ENCODE measurements at regions not wholly inside any gene's neighbourhood (a gene's known extent, or its start where the extent isn't known, plus 50 kb on each side); places are given as distances from the start of the nearest gene placed in this dataset.
A peak's percentile ranks its signal among the peaks of the same experiment; 100 is the strongest.
"Not testable (repeated sequence)": the region's sequence is repeated elsewhere in the genome, so short reads cannot be mapped to it uniquely, and the experiment has no call there.

DNA sequence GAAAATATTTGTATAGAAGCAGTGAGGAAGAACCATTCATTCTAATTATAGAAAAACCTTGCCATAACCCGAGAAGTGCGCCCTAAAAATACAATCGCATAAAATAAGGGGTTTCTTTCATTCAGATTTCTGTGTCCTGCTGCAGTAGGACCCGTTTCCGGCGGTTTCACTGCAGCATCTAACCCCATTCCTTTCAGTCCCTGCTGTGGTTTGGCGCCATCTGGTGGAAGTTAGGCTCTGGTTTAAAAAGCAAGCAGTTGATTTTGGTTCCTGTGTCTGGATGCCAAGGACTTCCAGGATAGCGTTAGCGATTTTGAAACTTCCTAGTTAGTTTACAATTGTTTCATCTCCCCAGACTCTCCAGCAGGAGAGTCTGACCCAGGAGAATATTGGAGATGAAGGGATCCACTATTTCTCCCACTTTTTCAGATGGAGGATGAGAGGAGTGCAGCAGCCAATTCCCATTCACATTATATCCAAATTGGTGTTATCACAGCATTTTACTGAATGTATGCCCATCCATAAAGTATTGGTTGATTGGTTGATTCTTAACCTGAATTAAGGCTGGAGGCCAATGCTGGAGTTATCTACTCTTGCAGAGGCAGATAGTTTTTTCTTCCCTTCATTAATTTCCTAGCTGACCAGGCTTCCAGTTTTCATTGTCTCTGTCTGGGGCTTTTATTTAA is 128.8 kb upstream of the CACNA2D1 start:
- no peak overlapping the region for H3K9ac ChIP-seq
- H3K4me2 ChIP-seq: peak overlapping the region; percentile 53
- no peaks in the 10 kb centered on the region for H3K36me3 ChIP-seq (replicated peaks in 1 of 2; ENCODE audit: control insufficient read depth in 1 of 2, insufficient read depth in 2 of 2, low read length in 1 of 2)
- CTCF ChIA-PET: interaction anchor here (0.6 to 3.2 kb wide), 96 partner anchors 9 to 1090 kb away, joined by 3 to 31 read pairs (median 4); no protein-coding TSS in a partner anchor
- 0 out of 2 replicates have a peak, but pooled peaks have one; percentile 8 for TF ChIP-seq TCF12 (IDR thresholded peaks at IDR 0.05)
- peak; percentile 100 for TF ChIP-seq RAD21 (IDR thresholded peaks at IDR 0.05; ENCODE audit: low read length)
- peak in 1 of 2 experiments; percentile 52; a peak in 2 of 4 replicates for TF ChIP-seq EP300 (IDR thresholded peaks at IDR 0.05; ENCODE audit: borderline replicate concordance in 1 of 2, low read depth in 1 of 2, low read length in 1 of 2)
- TF ChIP-seq SMC3 (IDR thresholded peaks at IDR 0.05; ENCODE audit: low read depth, low read length): peak; percentile 100
- no peak for TF ChIP-seq MEF2A (IDR thresholded peaks at IDR 0.05; ENCODE audit: borderline replicate concordance, low read depth)
- TF ChIP-seq RCOR1 (IDR thresholded peaks at IDR 0.05; ENCODE audit: low read length): 0 out of 2 replicates have a peak, but pooled peaks have one; percentile 50
- TF ChIP-seq RFX5 (IDR thresholded peaks at IDR 0.05; ENCODE audit: low read length): peak; percentile 61; the same call in 1 of the 2 replicates
- TF ChIP-seq GATA2 (CRISPR knock-in tag; IDR thresholded peaks at IDR 0.05): no peak
- peak; percentile 53; the same call in 1 of the 2 replicates for TF ChIP-seq MXI1 (IDR thresholded peaks at IDR 0.05; ENCODE audit: low read depth, low read length)
- peak; percentile 100 for TF ChIP-seq CTCF (IDR thresholded peaks at IDR 0.05)
- TF ChIP-seq, protein P1, sequence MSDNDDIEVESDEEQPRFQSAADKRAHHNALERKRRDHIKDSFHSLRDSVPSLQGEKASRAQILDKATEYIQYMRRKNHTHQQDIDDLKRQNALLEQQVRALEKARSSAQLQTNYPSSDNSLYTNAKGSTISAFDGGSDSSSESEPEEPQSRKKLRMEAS (IDR thresholded peaks at IDR 0.05; ENCODE audit: low read depth): 0 out of 2 replicates have a peak, but pooled peaks have one; percentile 14
- 0 out of 2 replicates have a peak, but pooled peaks have one; percentile 16 for TF ChIP-seq TAF1 (IDR thresholded peaks at IDR 0.05; ENCODE audit: borderline replicate concordance, low read depth, low read length)
- TF ChIP-seq FOXJ3 (CRISPR knock-in tag; IDR thresholded peaks at IDR 0.05): no peak
- TF ChIP-seq NRF1 (IDR thresholded peaks at IDR 0.05; ENCODE audit: low read depth, low read length): 0 out of 2 replicates have a peak, but pooled peaks have one; percentile 37
- H3F3A ChIP-seq (replicated peaks; ENCODE audit: insufficient read depth): no peaks in the 10 kb centered on the region
- no peaks in the 10 kb centered on the region for H3K27me3 ChIP-seq (ENCODE audit: insufficient read depth)
- WGBS (ENCODE audit: low lambda C conversion rate): 4% methylated on average over 9 of the region's 9 CpGs
- H3K79me2 ChIP-seq (ENCODE audit: insufficient read depth): no peaks in the 10 kb centered on the region
- peak overlapping the region; percentile 78; the same call in 1 of the 2 replicates for H2AFZ ChIP-seq (ENCODE audit: low read depth)
- H3K27ac ChIP-seq (ENCODE audit: low read depth in 2 of 2, low read length in 1 of 2): peak overlapping the region in 1 of 2 experiments; percentile 25; a peak in 1 of 4 replicates
- H3K4me1 ChIP-seq (ENCODE audit: control insufficient read depth in 1 of 2, insufficient read depth in 2 of 2, low read depth in 1 of 2, low read length in 1 of 2): peaks cover 4 to 11% of the 10 kb centered on the region in 2 experiments; a peak in 2 of 4 replicates
- DNase-seq: peak; percentile 89
- peak overlapping the region; percentile 18 to 27; a peak in 2 of 4 replicates for H3K4me3 ChIP-seq (ENCODE audit: low read depth in 2 of 2, low read length in 1 of 2)
- H4K20me1 ChIP-seq (ENCODE audit: insufficient read depth): no peaks in the 10 kb centered on the region
- H3K9me3 ChIP-seq: no peaks in the 10 kb centered on the region
- POLR2A ChIA-PET: no interaction called here
- H3K9me2 ChIP-seq: no peaks in the 10 kb centered on the region

GRCh38 chr7:82571047-82571446 is 127.5 kb upstream of the CACNA2D1 start:
- 81% methylated on average over 4 of the region's 4 CpGs for WGBS (ENCODE audit: low lambda C conversion rate)
- H4K20me1 ChIP-seq (ENCODE audit: insufficient read depth); H3K27ac ChIP-seq (ENCODE audit: low read depth in 2 of 2, low read length in 1 of 2); H3K27me3 ChIP-seq (ENCODE audit: insufficient read depth); H3K79me2 ChIP-seq (ENCODE audit: insufficient read depth); H3K9me3 ChIP-seq; H3K9ac ChIP-seq; DNase-seq; H3F3A ChIP-seq (replicated peaks; ENCODE audit: insufficient read depth); H2AFZ ChIP-seq (ENCODE audit: low read depth); POLR2A ChIA-PET; H3K36me3 ChIP-seq (replicated peaks in 1 of 2; ENCODE audit: control insufficient read depth in 1 of 2, insufficient read depth in 2 of 2, low read length in 1 of 2); H3K9me2 ChIP-seq; H3K4me3 ChIP-seq (ENCODE audit: low read depth in 2 of 2, low read length in 1 of 2); H3K4me2 ChIP-seq: not testable (repeated sequence)
- CTCF ChIA-PET: interaction anchor here (0.5 to 3.2 kb wide), 44 partner anchors 8 to 1073 kb away, joined by 3 to 31 read pairs (median 5); no protein-coding TSS in a partner anchor
- peaks cover 14 to 24% of the 10 kb centered on the region in 2 experiments; a peak in 3 of 4 replicates for H3K4me1 ChIP-seq (ENCODE audit: control insufficient read depth in 1 of 2, insufficient read depth in 2 of 2, low read depth in 1 of 2, low read length in 1 of 2)
